ENCODE measurements at regions not wholly inside any gene's neighbourhood (a gene's known extent, or its start where the extent isn't known, plus 50 kb on each side); places are given as distances from the start of the nearest gene placed in this dataset.

GRCh38 chr5:135707302-135707701 lies 127.2 kb upstream of the SLC25A48 start:
- intact Hi-C loops (cut with DNase I, micrococcal nuclease) = no loop called here
- Histone ChIP-seq H3K4me1 (ENCODE audit: low read depth) (peaks cover 15% of the 10 kb centered on the region), H3K36me3 (ENCODE audit: low read depth) (no peaks in the 10 kb centered on the region), H3K9me3 (no peaks in the 10 kb centered on the region), H3K4me3 (no peak overlapping the region)
- no peak for ATAC-seq
- TF ChIP-seq CTCF (IDR thresholded peaks at IDR 0.05) = no peak
- DNase-seq = no peak

- Histone ChIP-seq H3K4me1 (ENCODE audit: low read depth) (peaks cover 15% of the 10 kb centered on the region), H3K9me3 (no peaks in the 10 kb centered on the region), H3K4me3 (no peak overlapping the region), H3K36me3 (ENCODE audit: low read depth) (no peaks in the 10 kb centered on the region)
- no peak for TF ChIP-seq CTCF (IDR thresholded peaks at IDR 0.05)
- no peak for DNase-seq
- ATAC-seq = no peak
- intact Hi-C loops (cut with DNase I, micrococcal nuclease) = no loop called here
These were observed 127.6 kb upstream of the SLC25A48 start for GRCh38 chr5:135706893-135707292.

- no peaks in the 10 kb centered on the region for H3K36me3 ChIP-seq (ENCODE audit: low read depth)
- no peak for ATAC-seq
- DNase-seq = no peak
- intact Hi-C loops (cut with DNase I, micrococcal nuclease) = no loop called here
- no peak for TF ChIP-seq CTCF (IDR thresholded peaks at IDR 0.05)
- H3K9me3 ChIP-seq = no peaks in the 10 kb centered on the region
- H3K4me3 ChIP-seq = no peak overlapping the region
- peaks cover 15% of the 10 kb centered on the region for H3K4me1 ChIP-seq (ENCODE audit: low read depth)
These were observed 127.7 kb upstream of the CXCL14 start for GRCh38 chr5:135706474-135706873.

- Histone ChIP-seq H3K36me3 (ENCODE audit: low read depth) (no peaks in the 10 kb centered on the region), H3K9me3 (no peaks in the 10 kb centered on the region), H3K4me3 (no peak overlapping the region), H3K4me1 (ENCODE audit: low read depth) (peaks cover 15% of the 10 kb centered on the region)
- TF ChIP-seq CTCF (IDR thresholded peaks at IDR 0.05) = no peak
- DNase-seq = peak; percentile 61 to 80 (median 66)
- intact Hi-C loops (cut with DNase I, micrococcal nuclease) = no loop called here
- ATAC-seq = peak; percentile 90
These were observed 127.2 kb upstream of the CXCL14 start for GRCh38 chr5:135705941-135706466.

- no peaks in the 10 kb centered on the region for H3K36me3 ChIP-seq (ENCODE audit: low read depth)
- ATAC-seq (peak; percentile 11), DNase-seq (no peak)
- H3K4me1 ChIP-seq (ENCODE audit: low read depth) = peaks cover 15% of the 10 kb centered on the region
- no peak for TF ChIP-seq CTCF (IDR thresholded peaks at IDR 0.05)
- no peaks in the 10 kb centered on the region for H3K9me3 ChIP-seq
- no peak overlapping the region for H3K4me3 ChIP-seq
- intact Hi-C loops (cut with DNase I, micrococcal nuclease) = no loop called here
These were observed 126.4 kb upstream of the CXCL14 start for GRCh38 chr5:135705141-135705631.

- Histone ChIP-seq H3K4me3 (no peak overlapping the region), H3K4me1 (ENCODE audit: low read depth) (peaks cover 15% of the 10 kb centered on the region), H3K9me3 (no peaks in the 10 kb centered on the region), H3K36me3 (ENCODE audit: low read depth) (no peaks in the 10 kb centered on the region)
- TF ChIP-seq CTCF (IDR thresholded peaks at IDR 0.05) = no peak
- intact Hi-C loops (cut with DNase I, micrococcal nuclease) = no loop called here
- no peak for DNase-seq
- no peak for ATAC-seq
These were observed 125.8 kb upstream of the CXCL14 start for GRCh38 chr5:135704616-135705015.
